ENCODE measurements at regions not wholly inside any gene's neighbourhood (a gene's known extent, or its start where the extent isn't known, plus 50 kb on each side); places are given as distances from the start of the nearest gene placed in this dataset.

DNA sequence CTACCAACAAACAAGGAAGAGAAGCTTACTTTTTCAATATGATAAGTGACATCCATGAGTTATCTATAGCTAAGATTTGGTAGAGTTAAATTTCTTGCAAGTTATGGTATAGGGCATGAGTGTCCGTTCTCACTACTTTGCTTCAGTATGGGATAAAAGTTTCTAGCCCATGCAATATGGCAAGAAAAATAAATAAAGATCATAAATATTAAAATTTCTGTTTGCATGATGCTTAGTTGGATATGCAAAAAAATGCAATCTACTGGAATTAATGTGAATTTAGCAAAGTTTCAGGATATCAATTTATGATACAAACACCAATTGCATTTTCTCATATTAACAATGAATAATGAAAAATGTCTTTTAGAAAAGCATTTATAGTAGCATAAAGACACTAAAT is 148.7 kb upstream of the ADARB2 start:
- TF ChIP-seq, protein P1, sequence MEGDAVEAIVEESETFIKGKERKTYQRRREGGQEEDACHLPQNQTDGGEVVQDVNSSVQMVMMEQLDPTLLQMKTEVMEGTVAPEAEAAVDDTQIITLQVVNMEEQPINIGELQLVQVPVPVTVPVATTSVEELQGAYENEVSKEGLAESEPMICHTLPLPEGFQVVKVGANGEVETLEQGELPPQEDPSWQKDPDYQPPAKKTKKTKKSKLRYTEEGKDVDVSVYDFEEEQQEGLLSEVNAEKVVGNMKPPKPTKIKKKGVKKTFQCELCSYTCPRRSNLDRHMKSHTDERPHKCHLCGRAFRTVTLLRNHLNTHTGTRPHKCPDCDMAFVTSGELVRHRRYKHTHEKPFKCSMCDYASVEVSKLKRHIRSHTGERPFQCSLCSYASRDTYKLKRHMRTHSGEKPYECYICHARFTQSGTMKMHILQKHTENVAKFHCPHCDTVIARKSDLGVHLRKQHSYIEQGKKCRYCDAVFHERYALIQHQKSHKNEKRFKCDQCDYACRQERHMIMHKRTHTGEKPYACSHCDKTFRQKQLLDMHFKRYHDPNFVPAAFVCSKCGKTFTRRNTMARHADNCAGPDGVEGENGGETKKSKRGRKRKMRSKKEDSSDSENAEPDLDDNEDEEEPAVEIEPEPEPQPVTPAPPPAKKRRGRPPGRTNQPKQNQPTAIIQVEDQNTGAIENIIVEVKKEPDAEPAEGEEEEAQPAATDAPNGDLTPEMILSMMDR (IDR thresholded peaks at IDR 0.05), result no peak
- no peak for TF ChIP-seq POLR2A (IDR thresholded peaks at IDR 0.05)
